H1 (cell line): ENCODE measurements at regions not wholly inside any gene's neighbourhood (a gene's known extent, or its start where the extent isn't known, plus 50 kb on each side); places are given as distances from the start of the nearest gene placed in this dataset.

ENCODE experiments used
- CTCF ChIA-PET: fragments of 300-600 bp; sonication (Branson Sonifier 250); formaldehyde crosslinking; loops from one replicate; lab custom pipeline; 2021; ENCODE audit not compliant: partially characterized antibody; lab: Charles Lee
- POLR2A ChIA-PET: fragments of 300-600 bp; sonication (Branson Sonifier 250); formaldehyde crosslinking; loops from one replicate; lab custom pipeline; 2021; ENCODE audit warnings: inconsistent platforms; ENCODE audit not compliant: partially characterized antibody; lab: Charles Lee
- DNase-seq, 2 experiments: peaks; one replicate each; pipeline versions ENCODE4 v3.0.0 to v3.0.0-alpha.2; 2010 to 2022; ENCODE audit warnings: low spot score in 2 of 2, low read depth in 1 of 2, mixed read lengths in 1 of 2
- FAIRE-seq: peaks from 2 replicates; lab custom pipeline; 2011; peaks lifted over from hg19 to GRCh38; lab: Jason Lieb, UNC
- H2AFZ ChIP-seq: 2 replicates; pipeline ENCODE4 v1.8.1; 2012; ENCODE audit warnings: low read length, inconsistent platforms
- H2AK5ac ChIP-seq: 2 replicates; pipeline ENCODE4 v1.6.1; 2013; ENCODE audit warnings: low read depth, low read length
- H2BK120ac ChIP-seq: replicated peaks from 2 replicates; pipeline ENCODE3; 2013; ENCODE audit warnings: low read depth, low read length, inconsistent platforms
- H2BK12ac ChIP-seq: 2 replicates; pipeline ENCODE4 v1.6.1; 2013; ENCODE audit warnings: low read depth, low read length
- H2BK15ac ChIP-seq: 2 replicates; pipeline ENCODE4 v1.6.1; 2013; ENCODE audit warnings: low read length
- H2BK20ac ChIP-seq: 2 replicates; pipeline ENCODE4 v1.6.1; 2013; ENCODE audit warnings: low read length
- H2BK5ac ChIP-seq: 2 replicates; pipeline ENCODE4 v1.6.1; 2013; ENCODE audit warnings: low read depth, low read length
- H3K14ac ChIP-seq: 2 replicates; pipeline ENCODE4 v1.6.1; 2013; ENCODE audit warnings: inconsistent platforms; ENCODE audit not compliant: insufficient read length
- H3K18ac ChIP-seq: 2 replicates; pipeline ENCODE4 v1.6.1; 2013; ENCODE audit warnings: low read length; ENCODE audit errors: extremely low read depth
- H3K23ac ChIP-seq: 2 replicates; pipeline ENCODE4 v1.6.1; 2013; ENCODE audit warnings: inconsistent platforms; ENCODE audit not compliant: insufficient read length
- H3K23me2 ChIP-seq: 2 replicates; pipeline ENCODE4 v1.6.1; 2013; ENCODE audit warnings: low read depth, low read length
- H3K27ac ChIP-seq: 2 replicates; pipeline ENCODE4 v1.6.1; 2011; ENCODE audit warnings: low read depth, low read length, inconsistent platforms
- H3K27me3 ChIP-seq, 4 experiments: replicated peaks in 1 of 4; 1 replicate in 1 of 4; 2 replicates in 3 of 4; pipeline versions ENCODE4 v1.6.1 to v1.8.1; 2011 to 2013; ENCODE audit warnings: low read length in 3 of 4, mild to moderate bottlenecking in 3 of 4, inconsistent platforms in 2 of 4, mixed read lengths in 2 of 4, moderate library complexity in 1 of 4; ENCODE audit not compliant: control insufficient read depth in 3 of 4, insufficient read depth in 3 of 4; ENCODE audit errors: extremely low read depth in 1 of 4
- H3K36me3 ChIP-seq, 4 experiments: 2 replicates each; pipeline versions ENCODE4 v1.6.1 to v1.8.1; 2011 to 2013; ENCODE audit warnings: mild to moderate bottlenecking in 4 of 4, low read length in 3 of 4, moderate library complexity in 2 of 4, control low read depth in 1 of 4, inconsistent platforms in 1 of 4; ENCODE audit not compliant: insufficient read depth in 4 of 4, control insufficient read depth in 2 of 4
- H3K4ac ChIP-seq: replicated peaks from 2 replicates; pipeline ENCODE3; 2013; ENCODE audit warnings: low read length, low read depth, mixed read lengths, inconsistent platforms; ENCODE audit not compliant: insufficient read length
- H3K4me1 ChIP-seq, 4 experiments: replicated peaks in 1 of 4; 1 replicate in 1 of 4; 2 replicates in 3 of 4; pipeline versions ENCODE4 v1.6.1 to v1.8.1; 2011 to 2013; ENCODE audit warnings: low read length in 3 of 4, inconsistent platforms in 2 of 4, mixed read lengths in 1 of 4; ENCODE audit not compliant: insufficient read depth in 4 of 4, control insufficient read depth in 3 of 4
- H3K4me2 ChIP-seq, 2 experiments: 2 replicates each; pipeline versions ENCODE4 v1.6.1 to v1.8.1; 2011 to 2013; ENCODE audit warnings: low read depth in 2 of 2, low read length in 2 of 2, control low read depth in 1 of 2, inconsistent platforms in 1 of 2, mild to moderate bottlenecking in 1 of 2; ENCODE audit not compliant: insufficient read depth in 1 of 2
- H3K4me3 ChIP-seq, 4 experiments: fragments of 200-600, 300-600 bp in 1 of 4; sonication (generic), shearing (Covaris generic), sonication (Bioruptor Twin) in 1 of 4; 2 replicates each; pipeline versions ENCODE4 v1.5.1 to v1.8.1; 2011 to 2016; ENCODE audit warnings: low read length in 4 of 4, low read depth in 3 of 4, control low read depth in 2 of 4, inconsistent platforms in 2 of 4, mild to moderate bottlenecking in 2 of 4, mixed read lengths in 1 of 4, moderate library complexity in 1 of 4; ENCODE audit not compliant: insufficient read depth in 2 of 4; ENCODE audit errors: extremely low read depth in 1 of 4
- H3K56ac ChIP-seq: replicated peaks from 2 replicates; pipeline ENCODE3; 2013; ENCODE audit warnings: low read depth, mild to moderate bottlenecking, mixed read lengths, low read length, inconsistent platforms; ENCODE audit not compliant: insufficient read length
- H3K79me1 ChIP-seq: 2 replicates; pipeline ENCODE4 v1.6.1; 2013; ENCODE audit warnings: low read depth, low read length, control low read depth
- H3K79me2 ChIP-seq, 2 experiments: 2 replicates each; pipeline versions ENCODE4 v1.6.1 to v1.8.1; 2012 to 2013; ENCODE audit warnings: low read length in 2 of 2, mild to moderate bottlenecking in 2 of 2, inconsistent platforms in 1 of 2; ENCODE audit not compliant: insufficient read depth in 2 of 2, control insufficient read depth in 1 of 2
- H3K9ac ChIP-seq, 4 experiments: replicated peaks in 1 of 4; 1 replicate in 1 of 4; 2 replicates in 3 of 4; pipeline versions ENCODE4 v1.6.1 to v1.8.1; 2011 to 2013; ENCODE audit warnings: low read depth in 3 of 4, low read length in 3 of 4, control low read depth in 2 of 4, mild to moderate bottlenecking in 2 of 4, moderate library complexity in 2 of 4, inconsistent platforms in 1 of 4; ENCODE audit errors: extremely low read depth in 1 of 4
- H3K9me3 ChIP-seq, 2 experiments: 2 replicates each; pipeline versions ENCODE4 v1.6.1 to v1.8.1; 2012 to 2013; ENCODE audit warnings: mild to moderate bottlenecking in 2 of 2, moderate library complexity in 2 of 2, control low read depth in 1 of 2, inconsistent platforms in 1 of 2, low read depth in 1 of 2, low read length in 1 of 2, mixed read lengths in 1 of 2; ENCODE audit not compliant: insufficient read depth in 2 of 2
- H4K20me1 ChIP-seq, 2 experiments: replicated peaks in 1 of 2; 2 replicates each; pipeline versions ENCODE3 to v1.8.1; 2011 to 2013; ENCODE audit warnings: inconsistent platforms in 2 of 2, low read length in 2 of 2, mild to moderate bottlenecking in 1 of 2; ENCODE audit not compliant: insufficient read depth in 2 of 2, control insufficient read depth in 1 of 2
- H4K5ac ChIP-seq: 2 replicates; pipeline ENCODE4 v1.6.1; 2013; ENCODE audit warnings: low read length, low read depth, mixed read lengths, inconsistent platforms; ENCODE audit not compliant: insufficient read length
- H4K8ac ChIP-seq: 2 replicates; pipeline ENCODE4 v1.8.0; 2013; ENCODE audit warnings: mild to moderate bottlenecking, moderate library complexity, low read length, inconsistent platforms; ENCODE audit not compliant: insufficient read depth; ENCODE audit errors: extremely low read depth
- H4K91ac ChIP-seq: replicated peaks from 2 replicates; pipeline ENCODE3; 2013; ENCODE audit warnings: low read length, mixed read lengths, inconsistent platforms; ENCODE audit not compliant: insufficient read length
- FOSL1 ChIP-seq: IDR thresholded peaks from 2 replicates; pipeline ENCODE4 v1.6.1; 2011; ENCODE audit warnings: mild to moderate bottlenecking, low read depth, low read length, moderate library complexity; ENCODE audit not compliant: insufficient read depth
- RFX5 ChIP-seq: IDR thresholded peaks from 2 replicates; pipeline ENCODE4 v1.6.1; 2011; ENCODE audit warnings: low read depth, low read length, improper control_type of control experiment, borderline replicate concordance
- WGBS, 2 experiments: shearing (Covaris generic) in 1 of 2; methylation state at CpG; one replicate each; pipeline versions ENCODE4 v1.1.6 to v1.1.7; 2013 to 2015; ENCODE audit warnings: low lambda C conversion rate in 2 of 2, mixed read lengths in 2 of 2, inconsistent platforms in 1 of 2, low coverage in 1 of 2, missing lambda C conversion rate in 1 of 2; ENCODE audit not compliant: insufficient replicate concordance in 2 of 2, insufficient coverage in 1 of 2, insufficient read length in 1 of 2; ENCODE audit errors: extremely low coverage in 1 of 2, missing lambda C conversion rate in 1 of 2; 5-methylcytosine and 5-hydroxymethylcytosine counted together

GRCh38 chr14:49438256-49438770, 147.9 kb downstream of the RPS29 start:
- Histone ChIP-seq H3K4me1 (no peaks in the 10 kb centered on the region), H2BK12ac (no peak overlapping the region), H2AK5ac (no peak overlapping the region), H2BK20ac (no peak overlapping the region), H3K79me2 (no peaks in the 10 kb centered on the region), H3K4me2 (no peak overlapping the region), H2BK5ac (no peak overlapping the region), H2AFZ (no peak overlapping the region), H3K4me3 (no peak overlapping the region), H3K56ac (no peak overlapping the region), H2BK15ac (no peak overlapping the region), H3K23me2 (no peaks in the 10 kb centered on the region), H4K91ac (no peak overlapping the region), H3K27ac (no peak overlapping the region), H3K36me3 (no peaks in the 10 kb centered on the region), H3K18ac (no peak overlapping the region), H4K20me1 (no peaks in the 10 kb centered on the region), H2BK120ac (no peak overlapping the region), H3K23ac (no peak overlapping the region), H3K4ac (no peak overlapping the region), H3K14ac (no peak overlapping the region), H4K5ac (no peak overlapping the region), H4K8ac (no peak overlapping the region), H3K27me3 (no peaks in the 10 kb centered on the region), H3K79me1 (no peaks in the 10 kb centered on the region), H3K9ac (no peak overlapping the region), H3K9me3 (no peaks in the 10 kb centered on the region; a peak in 1 of 4 replicates)
- ChIA-PET CTCF (interaction anchor here (0.9 to 1.7 kb wide), 5 partner anchors 9 to 93 kb away, joined by 3 to 7 read pairs (median 3); no protein-coding TSS in a partner anchor), POLR2A (no interaction called here)
- no peak for FAIRE-seq
- TF ChIP-seq FOSL1: no peak
- no peak for TF ChIP-seq RFX5
- no peak for DNase-seq
- WGBS, 2 experiments: 83% methylated on average over 4 of the region's 4 CpGs; no CpG with 5 or more reads in 1 of the 2 experiments
